DND-41 (cell line): ENCODE measurements at regions not wholly inside any gene's neighbourhood (a gene's known extent, or its start where the extent isn't known, plus 50 kb on each side); places are given as distances from the start of the nearest gene placed in this dataset.

ENCODE experiments used
- CTCF ChIP-seq: IDR thresholded peaks from 2 replicates; pipeline ENCODE4 v1.5.1; 2012; ENCODE audit warnings: borderline replicate concordance, low read length, moderate library complexity, mild to moderate bottlenecking; ENCODE audit not compliant: poor library complexity, severe bottlenecking; ENCODE audit errors: extremely low read depth
- EZH2 ChIP-seq: IDR thresholded peaks from 3 replicates; pipeline ENCODE4 v1.6.1; 2012; ENCODE audit warnings: borderline replicate concordance, low read depth, mild to moderate bottlenecking, moderate library complexity, low read length, inconsistent platforms; ENCODE audit not compliant: severe bottlenecking

GRCh38 chr3:71846185-71846584, 61.2 kb upstream of the PROK2 start:
- TF ChIP-seq CTCF (no peak), EZH2 (no peak)
